WTC11 (cell line): ENCODE measurements at regions not wholly inside any gene's neighbourhood (a gene's known extent, or its start where the extent isn't known, plus 50 kb on each side); places are given as distances from the start of the nearest gene placed in this dataset.

Source experiments
- CTCF ChIP-seq: fragments of 200-600 bp; IDR thresholded peaks from 2 replicates; pipeline ENCODE4 v1.8.0; 2022; ENCODE audit warnings: antibody characterized with exemption
- IRF2 ChIP-seq: sonication (generic); formaldehyde crosslinking; IDR thresholded peaks from 2 replicates; pipeline ENCODE4 v1.8.0; 2022; ENCODE audit warnings: low read depth, missing genetic modification reagents, borderline replicate concordance
- ZNF263 ChIP-seq: sonication (generic); formaldehyde crosslinking; IDR thresholded peaks from 2 replicates; pipeline ENCODE4 v1.8.1; 2022; ENCODE audit warnings: low read depth, mild to moderate bottlenecking, moderate library complexity, missing genetic modification reagents

GRCh38 chr3:194204042-194204987 is 68.4 kb downstream of the HES1 start:
- TF ChIP-seq CTCF: no peak
- TF ChIP-seq ZNF263 (CRISPR knock-in tag): no peak
- no peak for TF ChIP-seq IRF2
